Retinal pigment epithelial cell (primary cell): ENCODE measurements at regions not wholly inside any gene's neighbourhood (a gene's known extent, or its start where the extent isn't known, plus 50 kb on each side); places are given as distances from the start of the nearest gene placed in this dataset.

Experiments used
- DNase-seq: peaks from one replicate; pipeline ENCODE4 v3.0.0-alpha.2; 2010; ENCODE audit warnings: low read depth
- H3K4me3 ChIP-seq: 2 replicates; pipeline ENCODE4 v1.5.1; 2011; ENCODE audit warnings: mild to moderate bottlenecking, low read length, control low read depth, moderate library complexity
- TF ChIP-seq, protein P1 (sequence below): conservative IDR thresholded peaks from 2 replicates; pipeline ENCODE4 v1.5.1; 2011; ENCODE audit warnings: low read depth, low read length, control low read depth, inconsistent platforms

DNA sequence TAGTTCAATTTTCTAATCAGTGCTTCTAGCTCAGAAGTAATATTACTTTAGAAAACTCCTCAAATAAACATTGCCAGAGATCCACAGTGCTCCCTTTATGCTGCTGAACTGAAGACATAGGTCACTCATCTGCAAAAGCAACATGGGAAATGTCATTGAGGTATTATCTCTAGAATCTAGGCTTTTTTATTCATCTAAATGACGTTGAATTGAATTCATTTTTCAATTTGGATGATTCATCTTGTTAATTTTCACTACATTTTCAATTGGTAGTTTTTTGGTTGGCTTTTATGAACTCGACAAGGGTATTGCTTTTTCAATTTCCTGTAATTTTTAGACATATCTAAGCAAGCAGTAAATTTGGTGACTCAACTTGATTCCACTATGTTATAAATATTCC lies 275.4 kb downstream of the NFKBIZ start:
- TF ChIP-seq, protein P1, sequence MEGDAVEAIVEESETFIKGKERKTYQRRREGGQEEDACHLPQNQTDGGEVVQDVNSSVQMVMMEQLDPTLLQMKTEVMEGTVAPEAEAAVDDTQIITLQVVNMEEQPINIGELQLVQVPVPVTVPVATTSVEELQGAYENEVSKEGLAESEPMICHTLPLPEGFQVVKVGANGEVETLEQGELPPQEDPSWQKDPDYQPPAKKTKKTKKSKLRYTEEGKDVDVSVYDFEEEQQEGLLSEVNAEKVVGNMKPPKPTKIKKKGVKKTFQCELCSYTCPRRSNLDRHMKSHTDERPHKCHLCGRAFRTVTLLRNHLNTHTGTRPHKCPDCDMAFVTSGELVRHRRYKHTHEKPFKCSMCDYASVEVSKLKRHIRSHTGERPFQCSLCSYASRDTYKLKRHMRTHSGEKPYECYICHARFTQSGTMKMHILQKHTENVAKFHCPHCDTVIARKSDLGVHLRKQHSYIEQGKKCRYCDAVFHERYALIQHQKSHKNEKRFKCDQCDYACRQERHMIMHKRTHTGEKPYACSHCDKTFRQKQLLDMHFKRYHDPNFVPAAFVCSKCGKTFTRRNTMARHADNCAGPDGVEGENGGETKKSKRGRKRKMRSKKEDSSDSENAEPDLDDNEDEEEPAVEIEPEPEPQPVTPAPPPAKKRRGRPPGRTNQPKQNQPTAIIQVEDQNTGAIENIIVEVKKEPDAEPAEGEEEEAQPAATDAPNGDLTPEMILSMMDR = no peak
- no peak overlapping the region for H3K4me3 ChIP-seq
- DNase-seq = no peak

DNA sequence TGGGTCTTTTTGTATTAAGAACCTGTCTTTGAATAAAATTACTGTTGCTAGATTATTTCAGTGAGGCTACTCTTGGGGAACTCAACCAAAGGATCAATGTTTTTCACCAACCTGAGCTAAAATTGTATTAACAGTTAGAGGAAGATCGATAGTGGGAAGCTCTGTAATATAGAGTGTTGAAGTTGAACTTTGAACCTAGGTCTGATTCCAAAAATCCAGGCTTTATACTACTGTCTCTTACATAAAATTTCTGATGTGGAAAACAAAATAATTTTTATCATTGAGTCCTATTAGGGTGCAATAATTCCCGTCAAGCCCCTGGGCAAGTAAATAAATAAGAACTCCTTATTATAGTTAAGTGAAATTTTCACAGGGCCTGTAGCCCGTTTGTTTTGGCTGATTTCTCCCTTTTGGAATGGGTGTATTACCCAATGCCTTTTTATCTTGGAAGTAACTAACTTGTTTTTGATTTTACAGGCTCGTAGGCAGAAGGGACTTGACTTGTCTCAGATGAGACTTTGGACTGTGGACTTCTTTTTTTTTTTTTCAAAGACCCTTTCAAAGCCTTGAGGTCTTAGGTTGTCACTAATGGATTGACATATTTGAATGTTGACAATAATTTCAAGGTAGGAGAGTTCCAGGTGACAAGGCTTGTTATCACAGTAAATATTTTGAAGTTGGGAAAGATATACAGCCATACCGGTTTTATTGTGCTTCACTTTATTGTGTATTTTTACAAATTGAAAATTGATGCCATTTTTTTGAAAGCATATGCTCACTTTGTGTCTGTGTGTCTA lies 276.1 kb downstream of the NFKBIZ start:
- H3K4me3 ChIP-seq = no peak overlapping the region
- TF ChIP-seq, protein P1 = no peak
- DNase-seq = no peak

DNA sequence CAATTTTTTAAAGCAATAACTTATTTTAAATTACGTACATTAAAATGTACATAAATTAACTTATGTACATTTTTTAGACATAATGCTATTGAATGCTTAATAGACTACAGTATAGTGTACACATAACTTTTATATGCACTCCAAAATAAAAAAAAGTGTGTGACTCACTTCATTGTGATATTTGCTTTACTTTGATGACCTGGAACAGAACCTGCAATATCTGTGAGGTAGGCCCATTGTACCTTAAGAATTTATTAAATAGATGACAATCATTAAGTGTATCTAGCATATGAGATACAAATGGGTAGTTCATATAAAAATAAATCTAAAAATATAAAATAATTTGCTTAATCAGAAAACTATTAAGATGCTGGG lies 276.7 kb downstream of the NFKBIZ start:
- DNase-seq = no peak
- H3K4me3 ChIP-seq = no peak overlapping the region
- TF ChIP-seq, protein P1 = no peak

DNA sequence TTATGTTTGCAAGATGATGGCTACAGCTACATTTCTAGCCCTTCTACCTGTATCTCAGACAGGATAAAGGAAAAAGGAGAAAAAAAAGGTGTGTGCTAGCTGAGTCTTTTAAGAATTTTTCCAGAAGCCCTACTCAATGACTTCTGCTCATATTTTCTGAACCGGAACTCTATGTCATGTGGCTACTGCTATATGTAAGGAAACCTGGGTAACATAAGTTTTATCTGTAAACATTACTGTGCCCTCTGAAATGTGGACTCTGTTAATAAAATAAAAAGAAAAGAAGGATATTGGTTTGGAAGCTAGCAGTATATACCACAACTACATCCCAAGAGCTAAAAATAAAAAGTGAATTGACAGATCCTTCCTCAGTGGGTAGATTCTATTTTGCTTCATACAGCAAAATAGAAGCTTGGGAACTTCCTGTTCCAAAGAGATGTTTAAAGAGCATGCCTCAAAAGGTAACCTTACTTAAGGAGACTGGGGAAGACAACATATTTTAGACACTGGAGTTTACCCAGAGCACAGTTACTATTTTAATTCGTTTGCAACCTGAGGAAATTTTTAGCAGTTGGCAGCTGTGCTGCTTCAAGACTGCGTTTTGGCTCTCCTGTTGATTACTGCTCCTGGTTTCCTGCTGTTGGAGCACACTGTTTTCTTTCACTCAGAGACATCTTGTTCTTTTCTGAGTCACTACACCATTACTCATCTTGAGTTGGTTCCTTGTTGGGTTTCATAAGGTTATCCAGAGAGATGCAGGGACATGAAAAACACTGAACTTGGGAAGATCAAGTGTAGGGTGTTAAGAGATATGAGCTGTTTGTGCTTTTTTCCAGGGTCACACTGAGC lies 280.7 kb downstream of the NFKBIZ start:
- no peak overlapping the region for H3K4me3 ChIP-seq
- TF ChIP-seq, protein P1 = no peak
- no peak for DNase-seq

DNA sequence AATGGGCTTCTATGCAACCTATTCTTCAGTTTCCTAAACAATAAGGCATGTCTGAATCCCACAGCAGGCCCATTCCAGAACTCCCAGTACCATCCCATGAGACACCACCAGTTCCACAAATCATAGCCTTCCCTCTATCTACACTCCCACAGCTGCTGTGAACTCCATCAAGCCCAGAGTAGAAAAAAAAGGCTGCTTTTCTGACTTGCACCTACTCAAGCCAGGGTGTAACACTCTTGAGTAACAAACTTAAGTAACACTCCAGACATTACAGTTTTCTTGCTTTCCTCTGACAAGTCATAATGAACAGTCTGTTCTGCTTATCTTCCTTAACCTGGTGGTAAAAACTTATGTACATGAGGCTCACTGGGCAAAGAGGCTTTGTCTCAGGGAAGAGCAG lies 283.1 kb downstream of the NFKBIZ start:
- TF ChIP-seq, protein P1 = no peak
- no peak for DNase-seq

DNA sequence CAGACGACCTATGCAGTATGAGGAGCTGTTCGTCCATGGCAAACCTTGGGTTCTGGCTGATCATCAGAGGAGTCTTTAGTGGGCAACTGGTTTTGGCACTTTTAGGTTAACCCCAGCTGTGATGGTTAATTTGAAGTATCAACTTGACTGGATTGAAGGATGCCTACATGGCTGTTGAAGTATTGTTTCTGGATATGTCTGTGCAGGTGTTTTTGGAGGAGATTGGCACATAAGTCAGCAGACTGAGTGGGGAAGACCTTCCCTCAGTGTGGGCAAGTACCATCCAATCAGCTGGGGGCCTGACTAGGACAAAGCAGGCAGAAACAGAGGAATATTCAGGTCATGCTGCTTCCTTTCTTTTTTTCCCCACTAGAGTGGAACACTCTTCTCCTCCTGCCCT lies 284.1 kb downstream of the NFKBIZ start:
- TF ChIP-seq, protein P1 = no peak
- no peak overlapping the region for H3K4me3 ChIP-seq
- DNase-seq = no peak

More for the DNA sequence above, 283.1 kb downstream of the NFKBIZ start:
- no peak overlapping the region for H3K4me3 ChIP-seq
